HG02870 (cell line): ENCODE measurements at regions not wholly inside any gene's neighbourhood (a gene's known extent, or its start where the extent isn't known, plus 50 kb on each side); places are given as distances from the start of the nearest gene placed in this dataset.
"Not testable (repeated sequence)": the region's sequence is repeated elsewhere in the genome, so short reads cannot be mapped to it uniquely, and the experiment has no call there.

Experiments
- ATAC-seq: cut with Tn5 transposase; IDR thresholded peaks from one replicate; pipeline ENCODE4 v1.9.1; 2021; ENCODE audit warnings: mild to moderate bottlenecking, moderate library complexity; ENCODE audit not compliant: unreplicated experiment

DNA sequence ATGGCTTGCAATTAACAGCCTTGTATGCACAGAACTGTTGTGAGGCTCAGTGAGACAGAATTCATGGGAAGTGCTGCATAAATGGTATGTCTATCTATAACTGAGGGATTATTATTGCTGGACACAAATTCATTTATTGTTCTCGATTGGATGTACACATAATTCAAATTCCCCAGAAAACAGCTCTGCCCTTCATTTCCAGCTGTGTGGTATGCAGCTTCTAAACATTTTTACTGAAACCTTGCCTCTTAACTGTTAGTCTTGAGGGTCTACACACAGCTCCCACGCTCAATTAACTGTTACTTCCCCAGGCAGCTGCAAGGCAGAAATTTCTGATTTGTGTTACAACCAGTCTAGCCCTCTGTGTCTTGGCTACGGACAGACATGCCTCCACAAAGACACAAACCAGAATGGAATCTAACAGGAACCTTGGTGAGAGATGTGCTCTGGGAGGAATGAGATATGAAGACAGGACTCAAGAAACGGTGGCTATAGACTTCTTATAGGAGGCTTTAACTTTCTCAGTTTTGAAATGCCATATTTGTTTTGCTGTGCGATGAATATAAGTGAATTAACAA, 139.7 kb upstream of the TBL1XR1 start:
- no peak for ATAC-seq

DNA sequence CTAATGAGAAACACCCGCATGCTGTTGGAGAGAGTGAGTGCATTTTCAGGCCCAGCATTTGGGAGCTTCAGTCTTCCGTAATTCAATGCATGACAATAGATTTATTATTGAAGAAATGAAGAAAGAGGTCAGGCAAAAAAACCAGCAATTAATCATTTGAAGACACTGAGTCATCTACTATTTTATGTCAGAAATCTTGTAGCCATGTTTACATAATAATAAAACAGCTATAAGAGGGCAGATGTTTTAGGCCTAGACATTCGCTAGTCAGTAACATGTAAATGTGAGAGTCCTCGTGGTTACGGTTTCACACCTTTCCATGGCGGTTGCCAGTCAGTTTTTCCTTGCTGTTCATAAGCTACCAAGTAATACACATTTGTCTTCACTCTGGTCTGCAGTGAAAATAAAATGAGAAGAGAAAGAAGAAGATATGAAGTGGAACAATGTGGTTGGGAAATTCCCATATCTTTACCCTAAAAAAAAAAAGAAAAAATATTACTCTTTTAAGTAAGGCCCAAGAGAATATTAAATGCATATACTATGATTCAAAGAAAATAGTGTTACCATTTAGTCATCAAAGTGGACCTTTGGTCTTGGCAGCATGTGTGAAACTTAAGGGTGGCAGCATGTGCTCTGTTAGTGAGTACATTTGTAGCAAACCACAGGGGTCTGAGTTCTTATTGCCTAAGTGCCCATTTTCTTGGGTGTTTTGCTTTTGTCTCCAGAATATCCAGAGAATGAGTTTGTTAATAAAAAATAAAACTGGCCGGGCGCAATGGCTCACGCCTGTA, 140.5 kb upstream of the TBL1XR1 start:
- peak; percentile 69 for ATAC-seq

DNA sequence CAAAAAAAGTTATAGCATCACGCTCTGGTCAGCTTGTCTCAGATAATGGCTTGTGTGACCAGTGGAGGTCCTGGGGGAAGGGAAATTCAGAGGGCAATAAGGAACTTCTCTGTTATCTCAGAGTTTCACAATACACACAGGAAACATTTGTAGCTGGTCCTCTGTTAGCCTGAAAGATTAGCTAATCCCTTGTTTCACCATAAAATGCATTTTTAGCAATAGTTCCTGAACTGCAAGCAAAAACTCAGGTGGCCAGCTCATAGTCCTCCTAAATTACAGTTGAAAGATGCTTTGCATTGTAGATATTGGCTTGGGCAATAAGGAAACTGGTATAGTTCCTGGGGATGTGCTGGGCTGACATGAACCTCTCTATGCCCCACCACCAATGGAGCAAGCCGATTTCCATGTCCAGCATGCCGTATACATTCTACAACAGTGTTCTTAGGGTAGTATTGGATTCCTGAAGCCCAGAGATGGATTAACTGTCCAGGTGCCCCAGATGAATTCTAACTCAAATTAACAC, 141.5 kb upstream of the TBL1XR1 start:
- ATAC-seq = peak; percentile 36

DNA sequence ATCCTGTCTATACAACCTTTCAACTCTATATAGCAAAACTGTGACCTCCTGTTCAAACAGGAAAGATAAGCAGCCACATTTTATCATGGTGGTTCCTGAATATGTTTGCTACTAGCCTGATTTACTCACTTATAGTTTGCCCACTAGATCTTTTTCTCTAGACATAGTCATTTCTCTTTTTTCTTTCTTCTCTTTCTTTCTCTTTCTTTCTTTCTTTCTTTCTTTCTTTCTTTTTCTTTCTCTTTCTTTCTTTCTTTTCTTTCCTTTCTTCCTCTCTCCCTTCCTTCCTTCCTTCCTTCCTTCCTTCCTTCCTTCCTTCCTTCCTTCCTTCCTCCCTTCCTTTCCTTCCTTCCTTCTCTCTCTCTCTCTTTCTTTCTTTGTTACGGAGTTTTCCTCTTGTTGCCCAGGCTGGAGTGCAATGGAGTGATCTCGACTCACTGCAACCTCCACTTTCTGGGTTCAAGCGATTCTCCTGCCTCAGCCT, 142.0 kb upstream of the TBL1XR1 start:
- not testable (repeated sequence) for ATAC-seq

DNA sequence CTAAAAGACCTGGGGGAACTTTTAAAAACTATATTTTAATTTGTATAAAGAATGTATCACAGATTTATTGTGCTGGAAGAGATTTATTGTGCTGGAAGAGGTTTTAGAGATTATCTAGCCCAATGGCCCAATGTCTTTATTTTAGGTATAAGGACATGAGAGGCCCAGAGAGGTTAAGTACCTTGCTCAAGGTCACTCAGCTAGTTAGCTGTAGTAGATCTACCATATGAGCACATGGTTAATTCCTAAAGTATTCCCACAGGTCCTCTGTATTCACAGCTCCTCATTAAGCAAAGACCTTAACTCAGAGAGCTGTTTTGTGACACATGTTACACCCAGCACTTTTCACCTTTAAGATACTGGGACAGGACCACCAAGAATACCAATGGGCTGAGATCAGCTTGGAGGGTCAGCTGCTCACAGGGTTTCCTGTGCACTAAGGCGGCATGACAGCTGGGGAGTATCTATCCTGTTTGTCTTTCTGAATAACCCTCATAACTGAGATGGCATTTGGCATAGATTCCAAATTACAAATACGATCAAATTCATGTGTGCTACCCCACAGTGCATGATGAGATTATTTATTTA, 143.1 kb upstream of the TBL1XR1 start:
- ATAC-seq = no peak

DNA sequence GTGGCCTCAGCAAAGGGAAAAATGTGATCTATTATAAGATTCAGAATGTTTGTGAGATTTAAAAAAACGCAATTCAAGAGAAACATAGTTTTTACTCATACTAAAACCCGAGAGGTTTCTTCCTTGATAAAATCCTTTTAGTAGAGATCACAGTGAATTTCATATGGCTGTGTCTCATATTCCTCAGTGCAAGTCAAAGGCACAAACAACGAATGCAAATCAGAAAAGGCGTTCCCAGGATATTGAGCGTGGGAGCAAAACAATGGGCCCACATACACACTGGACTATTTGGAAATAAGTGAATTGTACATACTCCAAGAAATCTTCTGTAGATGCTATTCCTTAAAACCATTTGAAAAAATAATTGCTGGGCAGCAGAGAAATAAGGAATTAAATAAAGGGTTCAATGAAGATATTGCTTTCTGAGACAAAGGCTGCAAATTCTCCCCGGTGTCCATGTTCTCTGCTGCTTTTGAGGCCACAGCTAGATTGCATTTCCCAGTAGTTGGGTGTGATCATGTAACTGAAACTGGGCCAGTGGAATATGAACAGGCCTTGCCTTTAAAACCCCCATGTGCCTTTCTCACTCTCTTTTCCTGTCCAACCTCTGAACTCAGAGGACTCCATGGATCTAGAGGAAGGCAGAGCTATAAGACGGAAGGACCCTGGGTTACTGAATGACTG, 144.6 kb upstream of the TBL1XR1 start:
- no peak for ATAC-seq

DNA sequence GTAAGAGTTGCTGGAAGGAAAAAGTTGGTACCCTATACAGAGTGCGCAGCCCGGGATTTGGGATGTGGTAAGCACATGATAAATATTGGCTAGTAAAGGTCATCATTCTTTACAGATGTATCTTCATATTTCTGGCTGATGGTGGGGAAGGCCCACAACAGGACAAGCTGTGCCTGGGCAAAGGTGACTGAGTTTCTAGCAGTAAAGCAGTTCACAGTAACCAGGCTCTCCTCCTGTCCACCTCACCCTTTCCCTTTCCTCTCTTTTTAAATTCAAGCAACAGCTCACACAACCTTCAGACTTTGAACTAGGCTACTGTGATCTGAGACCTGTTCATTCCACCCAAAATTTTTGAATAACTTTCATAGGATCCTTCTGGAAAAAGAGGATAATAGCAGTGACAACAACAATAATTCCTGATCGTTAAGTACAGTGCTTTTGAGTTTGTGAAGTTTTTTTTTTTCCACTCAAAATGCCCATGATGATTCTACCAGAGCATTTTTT, 145.9 kb upstream of the TBL1XR1 start:
- ATAC-seq = no peak

DNA sequence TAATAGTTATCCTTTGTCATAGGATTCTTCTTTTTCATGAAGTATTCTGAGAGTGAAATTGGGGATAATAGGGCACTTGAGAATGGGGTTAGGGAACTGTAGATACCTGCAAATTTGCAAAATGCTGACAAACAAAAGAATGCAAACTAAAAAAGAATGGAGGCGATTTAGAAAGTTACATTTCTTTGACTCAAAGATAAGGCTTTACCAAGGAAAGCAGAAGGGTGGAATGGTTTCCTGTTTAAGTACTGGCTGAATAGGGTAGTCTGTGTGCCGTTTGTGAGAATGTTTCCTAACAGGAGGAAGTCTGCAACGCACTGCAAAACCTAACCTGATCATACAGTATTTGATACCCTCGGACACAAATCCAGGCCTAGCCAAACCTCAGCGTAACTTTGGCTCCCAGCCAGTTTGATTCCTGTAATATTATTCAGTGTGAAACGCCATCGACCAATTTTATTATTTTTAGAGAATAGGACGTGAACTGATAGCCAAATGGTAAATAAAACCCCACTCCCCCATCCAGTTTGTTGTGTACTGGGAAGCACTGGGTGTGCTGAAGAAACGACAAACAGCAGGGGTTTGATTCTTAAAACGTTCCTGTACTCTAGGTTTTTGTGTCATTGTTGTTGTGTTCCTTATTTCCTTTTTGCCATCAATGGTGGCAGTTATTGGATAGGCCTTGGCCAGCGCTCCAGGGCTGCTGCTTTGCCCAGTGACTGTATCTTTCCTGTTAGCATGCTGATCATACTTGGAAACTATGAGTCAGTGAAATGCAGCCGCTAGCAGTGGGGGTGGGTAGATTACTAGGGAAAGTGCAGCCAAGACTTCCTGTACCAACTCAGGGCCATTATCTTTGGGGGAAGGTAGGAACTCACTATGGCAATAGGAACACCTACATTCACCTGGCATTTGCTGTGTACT, 148.0 kb upstream of the TBL1XR1 start:
- peak; percentile 55 for ATAC-seq

DNA sequence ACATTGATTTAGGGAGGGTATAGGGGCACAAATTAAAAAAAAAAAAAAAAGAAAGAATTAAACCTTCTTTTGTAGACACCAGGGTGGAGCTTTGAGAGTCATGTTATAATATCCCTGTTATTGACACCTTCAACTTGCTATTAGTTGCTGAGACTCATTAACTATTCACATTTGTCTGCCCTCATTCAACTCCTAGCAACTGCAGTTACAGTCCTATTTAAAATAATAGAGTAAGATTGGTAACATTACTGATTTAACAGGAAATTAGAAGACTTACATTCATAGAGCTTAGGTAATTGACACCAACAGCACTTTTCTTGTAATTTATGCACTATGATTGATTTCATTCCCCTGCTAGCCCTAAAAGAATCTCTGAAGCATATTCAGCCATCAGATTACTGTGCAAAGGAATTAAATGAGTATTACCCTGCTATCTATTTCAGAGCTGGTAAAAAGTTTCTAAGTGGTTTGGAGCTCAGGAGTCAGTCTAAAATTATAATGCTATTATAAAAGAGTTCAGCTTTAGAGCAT, 148.8 kb upstream of the TBL1XR1 start:
- peak; percentile 24 for ATAC-seq

DNA sequence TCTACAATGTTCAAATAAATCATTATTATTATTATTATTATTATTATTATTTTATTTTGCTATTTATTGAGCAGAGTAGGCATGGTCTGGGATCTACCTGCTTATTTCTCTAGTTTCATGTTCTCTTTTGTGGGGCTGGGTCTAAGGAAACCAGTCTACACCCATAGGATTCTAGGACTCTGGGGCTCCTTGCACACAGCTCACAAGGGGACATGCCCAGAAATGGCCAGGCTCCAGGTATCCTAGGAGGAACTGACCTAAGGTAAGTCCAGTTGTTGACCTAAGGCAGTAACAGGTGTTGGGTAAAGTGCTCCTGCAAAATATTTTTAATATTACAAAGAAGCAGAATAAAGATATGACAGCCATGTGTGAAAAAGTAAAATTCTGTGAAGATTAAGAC, 149.6 kb upstream of the TBL1XR1 start:
- no peak for ATAC-seq

DNA sequence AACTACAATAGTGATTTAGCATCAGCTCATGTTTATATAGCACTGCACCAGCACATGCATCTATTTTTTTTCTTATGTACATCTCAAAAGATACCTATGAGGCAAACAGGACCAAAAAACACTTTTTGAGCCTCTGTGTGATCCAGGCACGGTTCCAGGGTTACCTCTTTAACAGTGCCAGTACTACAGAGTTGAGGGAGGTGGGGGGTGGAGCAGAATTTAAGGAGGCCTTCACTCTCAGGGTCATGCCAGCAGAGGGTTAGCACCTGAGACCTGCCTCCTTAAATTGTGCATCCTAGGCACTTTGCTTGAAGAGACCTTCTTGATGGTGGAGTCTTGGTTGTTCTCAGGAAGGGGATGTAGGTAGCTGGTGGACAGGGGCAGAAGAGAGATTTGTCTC, 150.3 kb upstream of the TBL1XR1 start:
- no peak for ATAC-seq

DNA sequence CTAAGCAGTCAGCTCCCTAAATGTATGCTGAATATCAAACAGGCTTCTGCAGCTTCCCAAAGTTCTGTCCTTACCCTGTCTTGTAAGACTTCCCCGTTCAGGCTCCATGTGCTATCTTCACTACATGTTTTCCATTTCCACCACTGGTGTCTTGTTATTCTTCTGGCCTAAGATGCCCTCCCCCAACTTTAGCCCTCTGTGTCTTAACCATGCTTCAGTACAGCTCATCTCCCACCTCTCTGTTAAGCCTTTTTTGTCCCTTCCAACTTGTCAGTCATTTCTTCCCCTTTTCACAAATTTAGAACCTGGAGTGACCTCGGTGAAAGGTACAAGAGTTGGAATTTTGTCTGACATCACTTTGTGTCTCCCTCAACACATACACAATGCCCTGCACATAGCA, 151.7 kb upstream of the TBL1XR1 start:
- no peak for ATAC-seq

DNA sequence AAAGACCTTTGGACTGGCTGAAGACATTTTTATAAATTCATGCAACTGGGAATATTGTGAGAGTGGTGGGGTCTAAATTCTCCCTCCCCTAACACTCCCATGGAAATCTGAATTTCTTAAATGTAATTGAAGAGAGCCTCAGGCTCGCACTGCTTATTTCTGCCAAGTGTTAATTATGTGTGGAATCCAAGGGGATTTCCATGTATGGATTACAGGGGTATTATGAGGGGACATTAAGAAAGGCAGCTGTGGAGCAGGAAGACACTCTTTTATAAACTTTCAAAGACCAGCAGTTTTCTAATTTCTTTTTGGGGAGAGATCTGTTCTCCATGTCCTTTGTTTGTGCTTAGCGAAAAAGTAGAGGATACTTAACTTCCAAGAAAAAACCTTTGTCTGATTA, 152.1 kb upstream of the TBL1XR1 start:
- no peak for ATAC-seq

DNA sequence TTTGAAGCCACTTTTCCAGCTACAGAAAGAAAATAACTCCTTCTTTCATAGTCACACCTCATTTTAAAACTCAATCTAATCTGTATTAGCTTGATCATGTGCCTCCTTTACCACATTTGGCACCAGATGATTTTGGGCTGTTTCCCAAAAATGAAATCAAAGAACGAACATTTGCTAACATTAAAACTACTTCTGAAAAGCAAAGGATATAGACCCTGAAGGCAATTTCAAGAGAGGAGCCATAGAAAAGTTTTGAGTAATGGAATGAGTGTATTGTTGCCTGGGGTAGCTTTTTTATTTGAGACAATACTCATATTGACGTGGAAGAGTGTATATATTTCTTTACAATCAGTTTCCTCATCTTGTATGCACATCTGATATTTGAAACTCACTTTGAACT, 152.8 kb upstream of the TBL1XR1 start:
- ATAC-seq = no peak

DNA sequence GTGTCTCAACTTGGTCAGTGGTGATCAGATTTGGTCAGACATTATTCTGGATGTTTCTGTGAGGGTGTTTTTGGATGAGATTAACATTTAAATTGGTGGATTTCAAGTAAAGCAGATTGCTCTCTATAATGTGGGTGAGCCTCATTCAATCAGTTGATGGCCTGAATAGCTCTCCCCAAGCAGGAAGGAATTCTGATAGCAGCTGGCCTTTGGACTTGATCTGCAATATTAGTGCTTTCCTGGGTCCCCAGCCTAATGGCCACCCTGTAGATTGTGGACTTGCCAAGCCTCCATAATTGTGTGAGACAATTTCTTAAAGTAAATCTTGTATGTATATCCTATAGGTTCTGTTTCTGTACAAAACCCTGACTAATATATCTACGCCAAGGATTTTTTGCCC, 153.9 kb upstream of the TBL1XR1 start:
- ATAC-seq = no peak

DNA sequence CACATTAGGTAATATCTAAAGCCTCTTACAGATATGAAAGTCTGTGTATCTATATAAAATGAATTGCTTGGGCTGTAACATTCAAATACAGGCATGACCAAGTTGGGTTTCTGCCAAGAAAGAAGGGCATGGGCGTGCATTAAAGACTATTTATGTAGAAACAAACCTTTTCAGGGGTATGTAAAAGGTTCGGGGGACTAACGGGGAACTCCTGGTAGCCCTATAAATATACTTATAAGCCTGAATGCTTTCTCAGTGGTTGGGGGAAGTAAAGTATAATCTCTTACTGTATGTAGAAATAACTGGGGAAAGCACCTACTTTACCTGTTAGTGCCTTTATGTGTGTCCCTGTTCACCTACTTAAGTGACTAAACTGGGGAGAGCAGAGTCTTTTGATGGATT, 154.5 kb upstream of the TBL1XR1 start:
- peak; percentile 97 for ATAC-seq

DNA sequence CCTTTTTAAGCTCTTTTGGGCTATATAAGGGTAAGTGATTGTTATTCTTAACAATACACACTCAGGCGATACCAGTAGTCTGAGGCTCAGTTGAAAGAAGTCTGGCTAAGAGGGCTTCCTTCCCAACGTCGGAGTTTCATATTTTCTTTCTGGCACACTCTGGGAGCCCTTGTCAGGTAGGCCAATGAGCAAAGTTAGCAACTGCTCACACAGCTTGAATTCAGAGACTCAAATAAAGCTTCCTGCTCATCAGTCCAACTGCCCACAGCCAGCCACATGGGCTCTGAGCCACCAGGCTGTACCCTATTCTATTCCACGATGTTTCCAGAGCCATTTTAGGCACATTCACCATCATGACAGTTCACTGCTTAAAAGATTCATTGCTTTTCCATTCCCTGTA, 155.1 kb upstream of the TBL1XR1 start:
- no peak for ATAC-seq

DNA sequence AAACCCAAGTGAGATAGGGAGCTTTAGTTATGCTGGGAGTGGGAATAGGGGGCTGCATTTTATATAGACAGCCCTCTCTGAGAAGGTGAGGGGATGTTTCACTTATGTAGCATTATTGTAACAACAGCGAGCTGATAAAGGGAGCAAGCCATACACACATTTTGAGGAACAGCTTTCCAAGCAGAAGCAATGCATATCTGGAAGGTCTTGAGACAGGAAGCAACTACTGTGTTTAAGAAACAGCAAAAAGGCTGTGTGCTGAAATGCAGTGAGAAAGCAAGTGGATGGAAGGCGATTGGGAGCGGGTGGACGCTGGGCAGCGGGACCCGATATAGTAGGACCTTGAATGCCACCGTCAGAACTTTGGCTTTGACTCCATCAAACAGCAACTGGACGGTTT, 155.9 kb upstream of the TBL1XR1 start:
- no peak for ATAC-seq

DNA sequence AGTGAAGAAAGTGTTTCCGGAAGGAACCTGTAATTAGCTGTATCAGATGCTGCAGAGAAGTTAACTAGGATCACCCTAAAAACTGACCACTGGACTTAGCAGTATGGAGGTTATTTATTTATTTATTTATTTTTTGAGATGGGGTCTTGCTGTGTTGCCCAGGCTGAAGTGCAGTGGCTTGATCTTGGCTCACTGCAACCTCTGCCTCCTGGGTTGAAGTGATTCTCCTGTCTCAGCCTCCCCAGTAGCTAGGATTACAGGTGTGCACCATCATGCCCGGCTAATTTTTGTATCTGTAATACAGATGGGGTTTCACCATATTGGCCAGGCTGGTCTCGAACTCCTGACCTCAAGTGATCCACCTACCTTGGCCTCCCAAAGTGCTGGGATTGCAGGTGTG, 156.6 kb upstream of the TBL1XR1 start:
- not testable (repeated sequence) for ATAC-seq

DNA sequence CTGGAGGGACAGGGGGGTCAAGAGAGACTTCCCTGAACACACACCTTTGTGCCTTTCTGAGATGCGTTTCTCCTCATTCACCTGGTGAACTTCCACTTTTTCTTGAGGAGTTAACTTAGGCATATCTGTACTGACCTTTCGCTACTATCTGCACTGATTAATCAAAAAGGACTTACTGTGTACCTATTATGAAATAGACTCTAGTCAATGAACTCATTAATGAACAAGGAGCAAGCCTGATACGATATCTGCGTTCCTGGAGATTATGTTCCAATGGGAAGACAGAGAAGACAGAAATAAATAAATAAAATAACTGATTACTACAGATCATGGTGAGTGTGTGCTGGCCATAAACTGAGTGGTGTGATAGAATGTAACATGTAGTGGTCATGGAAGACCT, 157.2 kb upstream of the TBL1XR1 start:
- ATAC-seq = no peak
